Neural cell (in vitro differentiated cells): ENCODE measurements at regions not wholly inside any gene's neighbourhood (a gene's known extent, or its start where the extent isn't known, plus 50 kb on each side); places are given as distances from the start of the nearest gene placed in this dataset.

Experiments used
- H2AFZ ChIP-seq: fragments of 200-600, 300-800 bp; sonication (generic), shearing (Covaris generic); 2 replicates; pipeline ENCODE4 v1.6.0; 2014; ENCODE audit warnings: low read depth, mild to moderate bottlenecking, antibody characterized with exemption, low read length, moderate library complexity
- H3F3A ChIP-seq: fragments of 200-600 bp; shearing (Covaris generic); 2 replicates; pipeline ENCODE4 v1.6.1; 2016; ENCODE audit warnings: mild to moderate bottlenecking, moderate library complexity, mixed read lengths, antibody characterized with exemption, low read length; ENCODE audit not compliant: insufficient read depth, poor library complexity, severe bottlenecking
- H3K27ac ChIP-seq: fragments of 200-600, 300-800 bp; sonication (generic), shearing (Covaris generic); 2 replicates; pipeline ENCODE4 v1.5.1; 2014; ENCODE audit warnings: mild to moderate bottlenecking, low read length, moderate library complexity
- H3K27me3 ChIP-seq: fragments of 300-800, 200-600 bp; sonication (generic), shearing (Covaris generic); 2 replicates; pipeline ENCODE4 v1.6.0; 2014; ENCODE audit warnings: mild to moderate bottlenecking, low read depth, low read length, moderate library complexity; ENCODE audit not compliant: insufficient read depth
- H3K36me3 ChIP-seq: fragments of 300-800, 200-600 bp; sonication (generic), shearing (Covaris generic); 2 replicates; pipeline ENCODE4 v1.5.1; 2014; ENCODE audit warnings: mild to moderate bottlenecking, antibody characterized with exemption, low read length, moderate library complexity; ENCODE audit not compliant: insufficient read depth
- H3K4me2 ChIP-seq: fragments of 300-800, 200-600 bp; sonication (generic), shearing (Covaris generic); 2 replicates; pipeline ENCODE4 v1.6.0; 2014; ENCODE audit warnings: mild to moderate bottlenecking, low read length
- H3K4me3 ChIP-seq: fragments of 300-800, 200-600 bp; sonication (generic), shearing (Covaris generic); 2 replicates; pipeline ENCODE4 v1.5.1; 2014; ENCODE audit warnings: mild to moderate bottlenecking, low read length, moderate library complexity
- H3K79me2 ChIP-seq: fragments of 200-600 bp; shearing (Covaris generic); replicated peaks from 2 replicates; pipeline ENCODE4 v1.6.0; 2014; ENCODE audit warnings: mild to moderate bottlenecking, low read length, moderate library complexity; ENCODE audit not compliant: insufficient read depth
- H3K9ac ChIP-seq: fragments of 300-800, 200-600 bp; sonication (generic), shearing (Covaris generic); 2 replicates; pipeline ENCODE4 v1.6.1; 2016; ENCODE audit warnings: mild to moderate bottlenecking, low read length, mixed read lengths
- H3K9me2 ChIP-seq: fragments of 200-600 bp; shearing (Covaris generic); 2 replicates; pipeline ENCODE4 v1.6.1; 2016; ENCODE audit warnings: mild to moderate bottlenecking, low read length, mixed read lengths; ENCODE audit not compliant: insufficient read depth
- H3K9me3 ChIP-seq: fragments of 200-600, 300-800 bp; sonication (generic), shearing (Covaris generic); 2 replicates; pipeline ENCODE4 v1.6.1; 2016; ENCODE audit warnings: mild to moderate bottlenecking, mixed run types, low read length, moderate library complexity, mixed read lengths
- H4K20me1 ChIP-seq: fragments of 200-600 bp; shearing (Covaris generic); 2 replicates; pipeline ENCODE4 v1.6.1; 2016; ENCODE audit warnings: mild to moderate bottlenecking, mixed run types; ENCODE audit not compliant: insufficient read depth
- EP300 ChIP-seq: fragments of 450-650 bp; conservative IDR thresholded peaks from 2 replicates; pipeline ENCODE4 v1.6.1; 2014; ENCODE audit warnings: antibody characterized with exemption, mild to moderate bottlenecking, moderate library complexity; ENCODE audit not compliant: poor library complexity, severe bottlenecking
- EZH2 ChIP-seq: fragments of 200-600, 300-800 bp; shearing (Covaris generic), sonication (generic); IDR thresholded peaks from 2 replicates; pipeline ENCODE4 v1.6.1; 2014; ENCODE audit warnings: antibody characterized with exemption, low read length, borderline replicate concordance, mild to moderate bottlenecking; ENCODE audit not compliant: insufficient read depth, poor library complexity, severe bottlenecking
- MXI1 ChIP-seq: fragments of 450-650 bp; conservative IDR thresholded peaks from 2 replicates; pipeline ENCODE4 v1.6.1; 2014; ENCODE audit warnings: antibody characterized with exemption, mild to moderate bottlenecking; ENCODE audit not compliant: poor library complexity, severe bottlenecking
- POLR2AphosphoS5 ChIP-seq: IDR thresholded peaks from 2 replicates; pipeline ENCODE4 v1.6.1; 2012
- RAD21 ChIP-seq: fragments of 450-650 bp; conservative IDR thresholded peaks from 2 replicates; pipeline ENCODE4 v1.6.1; 2014; ENCODE audit warnings: antibody characterized with exemption, mild to moderate bottlenecking, moderate library complexity
- SMC3 ChIP-seq: fragments of 450-650 bp; conservative IDR thresholded peaks from 2 replicates; pipeline ENCODE4 v1.6.1; 2014; ENCODE audit warnings: antibody characterized with exemption, mild to moderate bottlenecking, moderate library complexity; ENCODE audit not compliant: poor library complexity
- TAF1 ChIP-seq: IDR thresholded peaks from 2 replicates; pipeline ENCODE4 v1.6.1; 2012; ENCODE audit warnings: low read depth
- TF ChIP-seq, protein P1 (sequence below): IDR thresholded peaks from 2 replicates; pipeline ENCODE4 v1.6.1; 2012; ENCODE audit warnings: borderline replicate concordance
- TF ChIP-seq, protein P2 (sequence below): fragments of 450-650 bp; IDR thresholded peaks from 2 replicates; pipeline ENCODE4 v1.5.1; 2014; ENCODE audit warnings: antibody characterized with exemption, mild to moderate bottlenecking, moderate library complexity; ENCODE audit not compliant: poor library complexity, severe bottlenecking

DNA sequence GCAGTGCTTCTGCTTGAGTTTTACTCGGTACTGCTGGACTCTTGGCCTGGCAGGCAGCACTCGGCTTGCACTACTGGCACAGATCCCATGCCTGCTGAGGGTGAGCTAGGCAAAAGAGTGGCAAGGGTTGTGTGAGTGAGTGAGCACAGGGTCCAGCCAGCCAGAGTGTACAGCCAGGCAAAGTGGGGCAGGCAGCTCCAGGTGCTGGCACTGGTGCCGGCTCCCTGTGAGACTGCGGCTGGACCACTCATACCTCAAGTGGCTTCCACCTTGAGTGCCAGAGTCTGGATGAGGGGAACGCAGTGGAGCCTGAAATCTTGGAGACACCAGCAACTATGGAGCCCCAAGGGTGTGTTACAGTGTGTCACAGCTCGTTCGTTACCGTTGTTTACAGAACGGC, 1451.9 kb upstream of the AGA start:
- H3K9me2 ChIP-seq = no peaks in the 10 kb centered on the region
- H4K20me1 ChIP-seq = no peaks in the 10 kb centered on the region
- H3F3A ChIP-seq = no peaks in the 10 kb centered on the region
- TF ChIP-seq EP300 (no peak), RAD21 (no peak), SMC3 (no peak), POLR2AphosphoS5 (no peak), EZH2 (no peak), MXI1 (no peak), TAF1 (no peak)
- TF ChIP-seq, protein P1, sequence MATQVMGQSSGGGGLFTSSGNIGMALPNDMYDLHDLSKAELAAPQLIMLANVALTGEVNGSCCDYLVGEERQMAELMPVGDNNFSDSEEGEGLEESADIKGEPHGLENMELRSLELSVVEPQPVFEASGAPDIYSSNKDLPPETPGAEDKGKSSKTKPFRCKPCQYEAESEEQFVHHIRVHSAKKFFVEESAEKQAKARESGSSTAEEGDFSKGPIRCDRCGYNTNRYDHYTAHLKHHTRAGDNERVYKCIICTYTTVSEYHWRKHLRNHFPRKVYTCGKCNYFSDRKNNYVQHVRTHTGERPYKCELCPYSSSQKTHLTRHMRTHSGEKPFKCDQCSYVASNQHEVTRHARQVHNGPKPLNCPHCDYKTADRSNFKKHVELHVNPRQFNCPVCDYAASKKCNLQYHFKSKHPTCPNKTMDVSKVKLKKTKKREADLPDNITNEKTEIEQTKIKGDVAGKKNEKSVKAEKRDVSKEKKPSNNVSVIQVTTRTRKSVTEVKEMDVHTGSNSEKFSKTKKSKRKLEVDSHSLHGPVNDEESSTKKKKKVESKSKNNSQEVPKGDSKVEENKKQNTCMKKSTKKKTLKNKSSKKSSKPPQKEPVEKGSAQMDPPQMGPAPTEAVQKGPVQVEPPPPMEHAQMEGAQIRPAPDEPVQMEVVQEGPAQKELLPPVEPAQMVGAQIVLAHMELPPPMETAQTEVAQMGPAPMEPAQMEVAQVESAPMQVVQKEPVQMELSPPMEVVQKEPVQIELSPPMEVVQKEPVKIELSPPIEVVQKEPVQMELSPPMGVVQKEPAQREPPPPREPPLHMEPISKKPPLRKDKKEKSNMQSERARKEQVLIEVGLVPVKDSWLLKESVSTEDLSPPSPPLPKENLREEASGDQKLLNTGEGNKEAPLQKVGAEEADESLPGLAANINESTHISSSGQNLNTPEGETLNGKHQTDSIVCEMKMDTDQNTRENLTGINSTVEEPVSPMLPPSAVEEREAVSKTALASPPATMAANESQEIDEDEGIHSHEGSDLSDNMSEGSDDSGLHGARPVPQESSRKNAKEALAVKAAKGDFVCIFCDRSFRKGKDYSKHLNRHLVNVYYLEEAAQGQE = no peak
- TF ChIP-seq, protein P2, sequence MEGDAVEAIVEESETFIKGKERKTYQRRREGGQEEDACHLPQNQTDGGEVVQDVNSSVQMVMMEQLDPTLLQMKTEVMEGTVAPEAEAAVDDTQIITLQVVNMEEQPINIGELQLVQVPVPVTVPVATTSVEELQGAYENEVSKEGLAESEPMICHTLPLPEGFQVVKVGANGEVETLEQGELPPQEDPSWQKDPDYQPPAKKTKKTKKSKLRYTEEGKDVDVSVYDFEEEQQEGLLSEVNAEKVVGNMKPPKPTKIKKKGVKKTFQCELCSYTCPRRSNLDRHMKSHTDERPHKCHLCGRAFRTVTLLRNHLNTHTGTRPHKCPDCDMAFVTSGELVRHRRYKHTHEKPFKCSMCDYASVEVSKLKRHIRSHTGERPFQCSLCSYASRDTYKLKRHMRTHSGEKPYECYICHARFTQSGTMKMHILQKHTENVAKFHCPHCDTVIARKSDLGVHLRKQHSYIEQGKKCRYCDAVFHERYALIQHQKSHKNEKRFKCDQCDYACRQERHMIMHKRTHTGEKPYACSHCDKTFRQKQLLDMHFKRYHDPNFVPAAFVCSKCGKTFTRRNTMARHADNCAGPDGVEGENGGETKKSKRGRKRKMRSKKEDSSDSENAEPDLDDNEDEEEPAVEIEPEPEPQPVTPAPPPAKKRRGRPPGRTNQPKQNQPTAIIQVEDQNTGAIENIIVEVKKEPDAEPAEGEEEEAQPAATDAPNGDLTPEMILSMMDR = no peak
- no peaks in the 10 kb centered on the region for H3K36me3 ChIP-seq
- no peaks in the 10 kb centered on the region for H3K27me3 ChIP-seq
- no peaks in the 10 kb centered on the region for H3K79me2 ChIP-seq
- H2AFZ ChIP-seq = no peak overlapping the region
- no peak overlapping the region for H3K4me2 ChIP-seq
- H3K9me3 ChIP-seq = no peaks in the 10 kb centered on the region
- H3K9ac ChIP-seq = no peak overlapping the region
- H3K4me3 ChIP-seq = no peak overlapping the region
- no peak overlapping the region for H3K27ac ChIP-seq

DNA sequence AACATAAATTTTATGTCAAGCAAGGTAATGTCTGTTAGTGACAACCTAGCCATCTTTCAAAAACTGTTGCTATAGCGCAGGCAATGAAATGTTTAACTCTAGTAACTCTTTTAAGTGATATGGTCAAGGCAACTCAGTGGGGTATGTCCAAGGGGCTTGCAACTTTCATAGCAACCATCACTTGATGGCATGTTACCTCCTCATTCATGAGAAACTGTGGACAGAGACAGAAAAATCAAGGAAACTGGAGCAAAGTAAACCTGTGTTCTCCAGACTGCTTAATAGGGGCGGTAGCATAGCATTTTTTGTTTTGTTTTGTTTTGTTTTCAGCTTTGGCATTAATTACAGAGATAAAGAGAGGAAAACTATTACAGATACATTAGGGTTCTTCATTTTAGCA, 1456.8 kb upstream of the AGA start:
- Histone ChIP-seq H3K9ac (no peak overlapping the region), H3K4me2 (no peak overlapping the region), H3K9me2 (no peaks in the 10 kb centered on the region), H3K4me3 (no peak overlapping the region), H3K79me2 (no peaks in the 10 kb centered on the region), H3K27ac (no peak overlapping the region), H3F3A (no peaks in the 10 kb centered on the region), H2AFZ (no peak overlapping the region), H3K36me3 (no peaks in the 10 kb centered on the region), H4K20me1 (no peaks in the 10 kb centered on the region), H3K27me3 (no peaks in the 10 kb centered on the region), H3K9me3 (no peaks in the 10 kb centered on the region)
- TF ChIP-seq EZH2 = no peak
- TF ChIP-seq, protein P1 = no peak
- TF ChIP-seq RAD21 = no peak
- TF ChIP-seq, protein P2 = no peak
- no peak for TF ChIP-seq POLR2AphosphoS5
- TF ChIP-seq SMC3 = no peak
- TF ChIP-seq MXI1 = no peak
- no peak for TF ChIP-seq TAF1
- TF ChIP-seq EP300 = no peak
